Suprapubic skin (tissue), 4 donors: ENCODE measurements at regions not wholly inside any gene's neighbourhood (a gene's known extent, or its start where the extent isn't known, plus 50 kb on each side); places are given as distances from the start of the nearest gene placed in this dataset.

ENCODE experiments used
- CTCF ChIP-seq, 2 donors: fragments of 200-600 bp in 1 of 2; fragments of 450-650 bp in 1 of 2; sonication (generic) in 1 of 2; IDR thresholded peaks; one replicate each; pipeline ENCODE4 v1.5.1; 2016 to 2019; ENCODE audit warnings: antibody characterized with exemption in 2 of 2, mild to moderate bottlenecking in 1 of 2, moderate library complexity in 1 of 2
- EP300 ChIP-seq: sonication (generic); formaldehyde crosslinking; IDR thresholded peaks from one replicate; pipeline ENCODE4 v1.6.1; 2017; ENCODE audit warnings: antibody characterized with exemption
- POLR2AphosphoS5 ChIP-seq, 3 donors: sonication (generic); formaldehyde crosslinking; IDR thresholded peaks; one replicate each; pipeline ENCODE4 v1.6.1; 2017; ENCODE audit warnings: antibody characterized with exemption in 3 of 3

DNA sequence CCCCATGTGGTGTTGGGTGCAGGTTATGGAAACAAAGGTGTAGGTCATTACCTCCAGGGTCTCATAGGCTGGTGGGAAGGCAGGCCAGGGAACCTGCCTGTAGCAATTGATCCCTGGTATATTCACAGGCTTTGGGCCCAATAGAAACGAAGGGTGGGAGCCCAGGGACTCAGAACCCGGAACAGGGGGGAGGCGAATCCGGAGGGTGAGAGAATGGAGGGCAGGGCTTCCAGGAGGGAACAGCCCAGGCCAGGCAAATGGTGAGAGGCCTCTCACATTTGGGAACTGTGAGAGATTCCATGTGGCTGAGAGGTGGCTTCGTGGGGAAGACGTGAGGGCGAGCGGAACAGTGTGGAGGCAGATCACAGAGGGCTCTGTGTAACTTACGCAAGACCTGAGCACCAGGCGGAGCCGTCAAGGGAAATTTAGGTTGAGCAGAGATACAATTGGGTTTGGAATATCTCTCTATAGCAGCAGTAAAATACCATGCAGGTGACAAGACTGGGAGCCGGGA lies 267.1 kb downstream of the ERMARD start:
- TF ChIP-seq CTCF (IDR thresholded peaks at IDR 0.05): no peak
- TF ChIP-seq POLR2AphosphoS5 (IDR thresholded peaks at IDR 0.05): no peak
- no peak for TF ChIP-seq EP300
